ENCODE measurements at regions not wholly inside any gene's neighbourhood (a gene's known extent, or its start where the extent isn't known, plus 50 kb on each side); places are given as distances from the start of the nearest gene placed in this dataset.

DNA sequence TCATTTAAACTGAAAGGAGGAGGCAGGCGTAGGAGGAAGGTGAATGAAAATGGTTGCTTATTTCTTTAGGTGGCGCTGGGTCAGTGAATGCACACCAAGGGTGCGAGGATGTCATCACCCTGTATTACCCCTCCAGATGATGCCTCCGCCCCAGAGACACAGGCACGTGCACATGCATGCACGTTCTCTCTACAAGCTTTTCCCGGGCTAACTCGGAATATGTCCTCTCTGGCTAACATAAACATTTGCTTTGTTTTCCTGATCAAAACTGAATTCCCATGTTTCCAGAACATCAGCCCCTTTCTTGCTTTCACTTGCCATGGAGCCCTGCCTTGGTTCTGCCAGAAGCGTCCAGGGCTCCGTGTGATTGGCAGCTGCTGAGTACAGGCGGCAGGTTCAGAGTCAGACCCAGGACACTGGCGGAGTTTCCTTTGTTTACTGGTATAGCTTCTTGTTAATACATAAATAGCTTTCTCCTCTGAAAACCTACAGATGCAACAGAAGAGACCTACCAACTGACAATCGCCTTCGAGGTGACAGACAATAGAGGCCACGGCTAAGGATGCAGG lies 131.2 kb upstream of the RPS6KA2 start:
- Mint-ChIP-seq H3K27ac (no peak overlapping the region), H3K4me3 (no peak overlapping the region), H3K27me3 (peaks cover 41% of the 10 kb centered on the region), H3K9me3 (ENCODE audit: insufficient read depth) (no peaks in the 10 kb centered on the region), H3K4me1 (peaks cover 13% of the 10 kb centered on the region)
- 96% methylated on average over 10 of the region's 15 CpGs for WGBS (ENCODE audit: insufficient coverage)
- Histone ChIP-seq H3K4me2 (replicated peaks; ENCODE audit: low read depth, low read length, poor library complexity, severe bottlenecking) (no peak overlapping the region), H3K36me3 (replicated peaks in 1 of 2; ENCODE audit: control extremely low read depth in 1 of 2, control insufficient read depth in 1 of 2, extremely low read depth in 1 of 2, insufficient read depth in 2 of 2, low read length in 1 of 2) (no peaks in the 10 kb centered on the region), H4K20me1 (ENCODE audit: control insufficient read depth, insufficient read depth, low read length, poor library complexity, severe bottlenecking) (no peaks in the 10 kb centered on the region), H3K4me1 (ENCODE audit: control insufficient read depth in 2 of 2, insufficient read depth in 2 of 2, low read length in 2 of 2) (peaks cover 0 to 4% of the 10 kb centered on the region in 2 donors), H3K9ac (ENCODE audit: low read length) (no peak overlapping the region), H3K9me3 (ENCODE audit: control extremely low read depth in 1 of 3, control insufficient read depth in 2 of 3, insufficient read depth in 1 of 3, low read length in 2 of 3) (peaks cover 0 to 8% (median 0%) of the 10 kb centered on the region in 3 donors), H3K79me2 (ENCODE audit: control insufficient read depth, insufficient read depth, low read length) (no peaks in the 10 kb centered on the region), H3K27me3 (replicated peaks in 1 of 4; ENCODE audit: control extremely low read depth in 1 of 4, control insufficient read depth in 3 of 4, insufficient read depth in 4 of 4, low read length in 3 of 4) (peaks cover 0 to 39% (median 5%) of the 10 kb centered on the region in 4 experiments), H3K27ac (ENCODE audit: low read length in 2 of 2) (no peak overlapping the region), H2AFZ (ENCODE audit: insufficient read depth, low read depth, low read length, poor library complexity, severe bottlenecking) (no peak overlapping the region), H3K4me3 (ENCODE audit: control extremely low read depth in 1 of 5, extremely low read depth in 1 of 5, insufficient read depth in 1 of 5, low read depth in 2 of 5, low read length in 4 of 5) (no peak overlapping the region)
- intact Hi-C loops (cut with micrococcal nuclease), result loop anchor here (10.0 kb wide), 1 partner anchor 133 kb away; the partner anchor contains the start of gene RPS6KA2
- no peak for DNase-seq
- no peak for TF ChIP-seq EZH2 (IDR thresholded peaks at IDR 0.05; ENCODE audit: borderline replicate concordance, insufficient read depth, low read depth, low read length, poor library complexity, severe bottlenecking)
- TF ChIP-seq CTCF (IDR thresholded peaks at IDR 0.05), result no peak
- CTCF ChIA-PET, result no interaction called here
- POLR2A ChIA-PET, result no interaction called here
- no peak for ATAC-seq (ENCODE audit: low read depth)

DNA sequence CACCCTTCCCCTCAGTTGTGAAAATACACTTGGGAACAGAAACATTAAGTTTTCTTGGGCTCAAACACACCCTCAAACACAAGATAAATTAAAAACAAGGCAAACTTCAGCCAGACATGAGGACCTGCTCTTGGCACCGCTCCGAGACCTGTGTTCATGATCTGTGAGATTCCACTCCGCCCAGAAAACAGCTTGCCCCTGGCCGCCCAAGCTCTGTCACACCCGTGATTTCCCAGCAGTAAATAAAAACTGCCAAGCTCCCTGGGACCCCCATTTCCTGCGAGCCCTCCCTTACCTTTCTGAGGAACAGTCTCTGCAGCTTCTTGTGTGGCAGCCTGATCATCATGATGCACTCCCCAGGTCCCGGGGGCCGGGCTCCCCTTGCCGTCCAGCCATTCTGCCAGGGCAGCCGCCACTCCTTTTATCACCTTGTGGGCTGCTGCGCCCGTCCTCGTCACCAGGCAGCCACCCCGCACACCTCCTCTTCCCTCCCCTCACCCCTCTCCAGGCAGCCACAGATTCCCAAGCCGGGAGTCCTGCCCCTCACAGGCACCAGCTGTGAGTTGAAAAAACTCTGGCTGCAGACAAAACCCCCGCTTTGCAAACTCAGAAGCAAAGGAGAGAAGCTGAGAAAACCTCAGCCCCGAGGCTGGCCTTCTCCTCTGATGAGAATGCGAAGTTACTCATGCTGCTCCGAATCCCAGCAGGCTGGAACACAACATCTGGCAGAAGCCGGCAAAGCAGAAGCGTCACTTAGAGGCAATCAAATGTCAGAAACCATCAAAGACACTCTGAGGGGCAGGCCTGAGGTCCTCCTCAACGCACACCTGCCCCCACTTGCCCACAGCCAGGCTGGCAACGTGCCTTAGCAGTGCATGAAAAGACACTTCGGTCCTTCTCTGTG lies 130.4 kb upstream of the RPS6KA2 start:
- TF ChIP-seq EZH2 (IDR thresholded peaks at IDR 0.05; ENCODE audit: borderline replicate concordance, insufficient read depth, low read depth, low read length, poor library complexity, severe bottlenecking) (no peak), CTCF (IDR thresholded peaks at IDR 0.05) (no peak)
- peaks cover 0 to 7% of the 10 kb centered on the region in 2 donors for H3K4me1 ChIP-seq (ENCODE audit: control insufficient read depth in 2 of 2, insufficient read depth in 2 of 2, low read length in 2 of 2)
- Mint-ChIP-seq H3K9me3 (ENCODE audit: insufficient read depth) (no peaks in the 10 kb centered on the region), H3K27ac (no peak overlapping the region), H3K4me1 (peaks cover 15% of the 10 kb centered on the region), H3K4me3 (no peak overlapping the region), H3K27me3 (peaks cover 41% of the 10 kb centered on the region)
- no peak overlapping the region for H3K4me3 ChIP-seq (ENCODE audit: control extremely low read depth in 1 of 5, extremely low read depth in 1 of 5, insufficient read depth in 1 of 5, low read depth in 2 of 5, low read length in 4 of 5)
- no peak for ATAC-seq (ENCODE audit: low read depth)
- no peaks in the 10 kb centered on the region for H4K20me1 ChIP-seq (ENCODE audit: control insufficient read depth, insufficient read depth, low read length, poor library complexity, severe bottlenecking)
- ChIA-PET CTCF (interaction anchor here (0.6 kb wide), 1 partner anchor 17 kb away, joined by 3 read pairs; no protein-coding TSS in a partner anchor), POLR2A (no interaction called here)
- no peaks in the 10 kb centered on the region for H3K79me2 ChIP-seq (ENCODE audit: control insufficient read depth, insufficient read depth, low read length)
- 35% methylated on average over 20 of the region's 24 CpGs for WGBS (ENCODE audit: insufficient coverage)
- no peaks in the 10 kb centered on the region for H3K36me3 ChIP-seq (replicated peaks in 1 of 2; ENCODE audit: control extremely low read depth in 1 of 2, control insufficient read depth in 1 of 2, extremely low read depth in 1 of 2, insufficient read depth in 2 of 2, low read length in 1 of 2)
- H3K9ac ChIP-seq (ENCODE audit: low read length), result no peak overlapping the region
- H3K4me2 ChIP-seq (replicated peaks; ENCODE audit: low read depth, low read length, poor library complexity, severe bottlenecking), result no peak overlapping the region
- H2AFZ ChIP-seq (ENCODE audit: insufficient read depth, low read depth, low read length, poor library complexity, severe bottlenecking), result no peak overlapping the region
- H3K9me3 ChIP-seq (ENCODE audit: control extremely low read depth in 1 of 3, control insufficient read depth in 2 of 3, insufficient read depth in 1 of 3, low read length in 2 of 3), result peaks cover 0 to 8% (median 0%) of the 10 kb centered on the region in 3 donors
- H3K27me3 ChIP-seq (replicated peaks in 1 of 4; ENCODE audit: control extremely low read depth in 1 of 4, control insufficient read depth in 3 of 4, insufficient read depth in 4 of 4, low read length in 3 of 4), result peaks cover 0 to 39% (median 5%) of the 10 kb centered on the region in 4 experiments
- DNase-seq, result no peak
- intact Hi-C loops (cut with micrococcal nuclease), result loop anchor here (10.0 kb wide), 1 partner anchor 133 kb away; the partner anchor contains the start of gene RPS6KA2
- H3K27ac ChIP-seq (ENCODE audit: low read length in 2 of 2), result no peak overlapping the region

Data from B cell (primary cell).